ENCODE measurements at regions not wholly inside any gene's neighbourhood (a gene's known extent, or its start where the extent isn't known, plus 50 kb on each side); places are given as distances from the start of the nearest gene placed in this dataset. TPM values are rescaled to one million over a fixed set of nuclear protein-coding genes. Genes with fewer than 3 reads are reported as not detected.
"Not testable (repeated sequence)": the region's sequence is repeated elsewhere in the genome, so short reads cannot be mapped to it uniquely, and the experiment has no call there.

GRCh38 chr5:7306556-7306955 lies 89.4 kb upstream of the ADCY2 start:
- ATAC-seq; DNase-seq; intact Hi-C loops (cut with micrococcal nuclease): not testable (repeated sequence)

- DNase-seq; intact Hi-C loops (cut with micrococcal nuclease); ATAC-seq: not testable (repeated sequence)
Measured at GRCh38 chr5:7307709-7308108, 88.2 kb upstream of the ADCY2 start.

GRCh38 chr5:7309715-7310114 lies 86.2 kb upstream of the ADCY2 start:
- intact Hi-C loops (cut with micrococcal nuclease); ATAC-seq; DNase-seq: not testable (repeated sequence)

- ATAC-seq; DNase-seq; intact Hi-C loops (cut with micrococcal nuclease): not testable (repeated sequence)
Measured at GRCh38 chr5:7310656-7311055, 85.3 kb upstream of the ADCY2 start.

GRCh38 chr5:7315118-7315517 lies 80.8 kb upstream of the ADCY2 start:
- DNase-seq (no peak), ATAC-seq (no peak)
- intact Hi-C loops (cut with micrococcal nuclease) = no loop called here

GRCh38 chr5:7317751-7318150 lies 78.2 kb upstream of the ADCY2 start:
- ATAC-seq = no peak
- intact Hi-C loops (cut with micrococcal nuclease) = no loop called here
- no peak for DNase-seq

- no peak for DNase-seq
- intact Hi-C loops (cut with micrococcal nuclease) = no loop called here
- ATAC-seq = no peak
Measured at GRCh38 chr5:7320701-7321301, 75.1 kb upstream of the ADCY2 start.

GRCh38 chr5:7321724-7322123 lies 74.2 kb upstream of the ADCY2 start:
- intact Hi-C loops (cut with micrococcal nuclease) = no loop called here
- DNase-seq = no peak
- no peak for ATAC-seq

- DNase-seq = no peak
Measured at GRCh38 chr5:7324919-7325318, 71.0 kb upstream of the ADCY2 start.

GRCh38 chr5:7325975-7326913 lies 69.7 kb upstream of the ADCY2 start:
- DNase-seq (no peak), ATAC-seq (peak; percentile 29)
- intact Hi-C loops (cut with micrococcal nuclease) = no loop called here

More at GRCh38 chr5:7324919-7325318, 71.0 kb upstream of the ADCY2 start:
- intact Hi-C loops (cut with micrococcal nuclease) = no loop called here
- ATAC-seq = no peak

GRCh38 chr5:7329141-7329540 lies 66.8 kb upstream of the ADCY2 start:
- DNase-seq (no peak), ATAC-seq (no peak)
- intact Hi-C loops (cut with micrococcal nuclease) = no loop called here

- intact Hi-C loops (cut with micrococcal nuclease) = no loop called here
- DNase-seq (no peak), ATAC-seq (no peak)
Measured at GRCh38 chr5:7329712-7330111, 66.2 kb upstream of the ADCY2 start.

- ATAC-seq = no peak
- no peak for DNase-seq
- intact Hi-C loops (cut with micrococcal nuclease) = no loop called here
Measured at GRCh38 chr5:7330256-7330655, 65.7 kb upstream of the ADCY2 start.

- intact Hi-C loops (cut with micrococcal nuclease) = no loop called here
- ATAC-seq (no peak), DNase-seq (no peak)
Measured at GRCh38 chr5:7331131-7331530, 64.8 kb upstream of the ADCY2 start.

Small RNA genes lying in the stretch of these regions (microRNA-seq; reads per million reads assigned to microRNA genes)
- not detected for gene MIR4278 (ENCODE audit: borderline number of aligned reads)
